ENCODE measurements at regions not wholly inside any gene's neighbourhood (a gene's known extent, or its start where the extent isn't known, plus 50 kb on each side); places are given as distances from the start of the nearest gene placed in this dataset.

DNA sequence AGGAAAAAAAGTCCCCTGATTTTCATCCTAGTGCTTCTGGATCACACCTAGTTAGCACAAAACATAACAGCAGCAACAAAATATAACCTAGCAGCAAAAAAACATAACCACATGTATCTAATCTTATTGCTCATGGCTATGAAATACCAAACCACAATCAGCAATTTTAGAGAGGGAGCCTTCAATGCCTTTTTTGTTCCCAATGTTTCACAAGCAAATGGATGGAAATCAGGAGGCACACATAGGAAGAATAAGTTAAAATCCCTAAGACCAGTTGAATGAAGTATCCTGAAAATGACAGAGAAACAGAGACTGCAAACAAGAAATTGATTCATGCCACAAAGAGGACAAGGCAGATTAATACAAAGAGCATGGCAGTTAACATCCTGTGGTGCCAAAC lies 361.6 kb downstream of the GPM6A start:
- no peak for FAIRE-seq
- DNase-seq (ENCODE audit: insufficient read length, low spot score): no peak
- TF ChIP-seq, protein P1, sequence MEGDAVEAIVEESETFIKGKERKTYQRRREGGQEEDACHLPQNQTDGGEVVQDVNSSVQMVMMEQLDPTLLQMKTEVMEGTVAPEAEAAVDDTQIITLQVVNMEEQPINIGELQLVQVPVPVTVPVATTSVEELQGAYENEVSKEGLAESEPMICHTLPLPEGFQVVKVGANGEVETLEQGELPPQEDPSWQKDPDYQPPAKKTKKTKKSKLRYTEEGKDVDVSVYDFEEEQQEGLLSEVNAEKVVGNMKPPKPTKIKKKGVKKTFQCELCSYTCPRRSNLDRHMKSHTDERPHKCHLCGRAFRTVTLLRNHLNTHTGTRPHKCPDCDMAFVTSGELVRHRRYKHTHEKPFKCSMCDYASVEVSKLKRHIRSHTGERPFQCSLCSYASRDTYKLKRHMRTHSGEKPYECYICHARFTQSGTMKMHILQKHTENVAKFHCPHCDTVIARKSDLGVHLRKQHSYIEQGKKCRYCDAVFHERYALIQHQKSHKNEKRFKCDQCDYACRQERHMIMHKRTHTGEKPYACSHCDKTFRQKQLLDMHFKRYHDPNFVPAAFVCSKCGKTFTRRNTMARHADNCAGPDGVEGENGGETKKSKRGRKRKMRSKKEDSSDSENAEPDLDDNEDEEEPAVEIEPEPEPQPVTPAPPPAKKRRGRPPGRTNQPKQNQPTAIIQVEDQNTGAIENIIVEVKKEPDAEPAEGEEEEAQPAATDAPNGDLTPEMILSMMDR (IDR thresholded peaks at IDR 0.05; ENCODE audit: insufficient read depth, missing control alignments): no peak

DNA sequence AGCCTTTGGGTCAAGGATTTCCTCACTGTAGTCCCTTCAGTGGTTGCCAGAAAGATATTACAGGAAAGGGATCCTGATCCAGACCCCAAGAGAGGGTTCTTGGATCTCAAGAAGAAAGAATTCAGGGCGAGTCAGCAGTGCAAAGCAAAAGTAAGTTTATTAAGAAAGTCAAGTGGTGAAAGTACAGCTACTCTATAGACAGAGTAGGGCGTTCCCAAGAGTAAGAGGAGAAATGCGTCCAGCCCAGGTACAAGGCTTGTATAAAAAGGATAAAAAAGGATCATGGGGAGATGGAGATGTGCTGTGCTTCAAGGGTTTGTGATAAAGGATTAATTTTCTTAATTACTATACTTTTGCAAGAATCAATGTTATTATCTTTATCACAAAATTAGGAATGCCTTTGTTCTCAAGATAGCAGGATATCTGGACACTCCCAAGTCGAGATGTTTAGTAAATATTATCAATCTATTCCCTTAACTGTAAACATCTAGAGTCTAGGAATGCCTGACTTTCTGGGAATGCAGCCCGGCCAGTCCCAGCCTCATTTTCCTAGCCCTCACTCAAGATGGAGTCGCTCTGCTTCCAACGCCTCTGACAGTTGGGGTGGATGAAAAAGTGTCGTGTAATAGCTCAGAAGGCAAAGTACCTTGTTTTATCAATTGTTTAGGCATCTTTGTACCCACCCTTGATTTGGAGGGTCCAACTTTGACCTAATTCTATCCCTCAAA lies 360.7 kb downstream of the GPM6A start:
- FAIRE-seq (no peak), DNase-seq (ENCODE audit: insufficient read length, low spot score) (no peak)
- TF ChIP-seq, protein P1 (IDR thresholded peaks at IDR 0.05; ENCODE audit: insufficient read depth, missing control alignments): no peak

DNA sequence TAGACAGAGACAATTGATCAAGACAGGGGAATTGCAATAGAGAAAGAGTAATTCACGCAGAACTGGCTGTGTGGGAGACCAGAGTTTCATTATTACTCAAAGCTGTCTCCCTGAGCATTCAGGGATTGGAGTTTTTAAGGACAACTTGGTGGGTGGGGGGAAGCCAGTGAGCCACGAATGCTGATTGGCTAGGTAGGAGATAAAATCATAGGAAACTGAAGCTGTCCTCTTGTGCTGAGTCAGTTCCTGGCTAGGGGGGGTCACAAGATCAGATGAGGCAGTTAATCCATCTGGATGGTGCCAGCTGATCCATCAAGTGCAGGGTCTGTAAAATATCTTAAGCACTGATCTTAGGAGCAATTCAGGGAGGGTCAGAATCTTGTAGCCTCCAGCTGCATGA lies 358.6 kb downstream of the GPM6A start:
- DNase-seq (ENCODE audit: insufficient read length, low spot score) (no peak), FAIRE-seq (no peak)
- TF ChIP-seq, protein P1 (IDR thresholded peaks at IDR 0.05; ENCODE audit: insufficient read depth, missing control alignments): no peak

DNA sequence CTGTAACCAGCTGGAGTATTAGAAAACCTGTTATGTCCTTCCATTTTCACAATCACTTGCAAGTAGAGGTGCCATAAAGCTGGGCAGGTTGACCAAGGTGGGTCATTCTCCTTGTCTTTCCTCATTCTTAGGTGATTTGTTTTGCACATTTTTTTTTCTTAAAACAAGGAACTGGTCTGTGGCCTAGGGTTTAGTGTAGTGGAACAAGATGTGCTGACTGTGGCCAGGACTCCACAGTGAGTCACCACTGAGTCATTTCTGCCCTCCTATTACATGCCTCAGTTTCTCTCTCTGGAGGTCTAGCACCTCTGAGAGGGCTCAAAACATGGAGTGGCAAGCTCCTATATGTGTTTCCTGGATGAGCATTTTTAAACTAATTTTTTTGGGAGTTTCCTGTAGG lies 355.9 kb downstream of the GPM6A start:
- TF ChIP-seq, protein P1 (IDR thresholded peaks at IDR 0.05; ENCODE audit: insufficient read depth, missing control alignments): no peak
- FAIRE-seq (no peak), DNase-seq (ENCODE audit: insufficient read length, low spot score) (no peak)

DNA sequence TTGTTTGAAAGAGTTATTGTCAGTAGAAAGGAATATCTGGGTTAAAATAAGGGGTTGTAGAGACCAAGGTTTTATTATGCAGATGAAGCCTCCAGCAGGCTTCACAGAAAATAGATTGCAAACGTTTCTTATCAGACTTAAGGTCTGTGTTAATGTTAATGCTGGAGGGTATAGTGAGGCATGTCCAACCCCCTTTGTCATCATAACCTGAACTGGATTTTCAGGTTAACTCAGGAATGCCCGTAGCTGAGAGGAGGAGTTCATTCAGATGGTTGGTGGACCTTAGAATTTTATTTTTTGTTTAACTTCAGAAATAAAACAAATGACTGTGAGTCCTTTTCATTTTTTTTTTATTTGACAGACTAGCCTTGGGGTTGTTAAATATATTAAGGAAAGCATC lies 354.1 kb downstream of the GPM6A start:
- FAIRE-seq (no peak), DNase-seq (ENCODE audit: insufficient read length, low spot score) (no peak)
- TF ChIP-seq, protein P1 (IDR thresholded peaks at IDR 0.05; ENCODE audit: insufficient read depth, missing control alignments): no peak

DNA sequence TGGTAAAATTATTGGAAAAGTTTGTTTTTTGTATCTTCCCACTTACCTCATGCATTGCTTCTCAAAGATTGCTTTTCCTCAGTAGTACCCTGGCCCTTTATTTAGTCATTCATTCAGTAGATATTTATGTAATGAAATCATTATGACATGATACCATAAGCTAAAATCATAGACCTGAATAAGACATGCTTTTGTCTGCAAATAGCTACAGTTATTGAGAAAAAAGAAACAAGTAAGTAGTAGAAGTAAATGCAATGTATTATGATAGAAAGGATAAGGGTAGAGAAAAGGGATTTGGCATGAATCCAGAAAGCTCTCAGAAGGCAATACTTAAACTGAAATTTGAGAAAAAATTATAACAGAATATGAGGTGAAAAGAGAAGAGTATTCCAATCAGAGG lies 352.5 kb downstream of the GPM6A start:
- TF ChIP-seq, protein P1 (IDR thresholded peaks at IDR 0.05; ENCODE audit: insufficient read depth, missing control alignments): no peak
- DNase-seq (ENCODE audit: insufficient read length, low spot score): no peak
- no peak for FAIRE-seq

DNA sequence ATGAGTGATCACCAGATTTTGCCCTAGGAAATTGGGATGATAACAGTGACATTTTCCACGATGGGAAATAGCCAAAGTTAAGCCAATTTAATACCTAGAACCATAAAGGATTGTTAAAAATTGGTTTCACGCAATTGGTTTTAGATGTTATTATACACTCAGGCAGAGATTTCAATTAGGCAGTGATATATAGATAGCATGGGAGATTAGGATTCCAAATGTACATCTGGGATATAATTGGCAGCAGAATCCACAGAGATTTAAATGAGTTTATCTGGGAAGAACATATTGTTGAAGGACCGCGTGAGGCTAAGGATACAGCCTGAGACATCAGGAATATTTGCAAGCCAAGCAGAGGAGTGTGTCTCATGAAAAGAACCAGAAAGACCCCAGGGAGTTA lies 351.6 kb downstream of the GPM6A start:
- FAIRE-seq (no peak), DNase-seq (ENCODE audit: insufficient read length, low spot score) (no peak)
- TF ChIP-seq, protein P1 (IDR thresholded peaks at IDR 0.05; ENCODE audit: insufficient read depth, missing control alignments): no peak

Measured in D721Med (cell line).